ENCODE measurements at regions not wholly inside any gene's neighbourhood (a gene's known extent, or its start where the extent isn't known, plus 50 kb on each side); places are given as distances from the start of the nearest gene placed in this dataset.

DNA sequence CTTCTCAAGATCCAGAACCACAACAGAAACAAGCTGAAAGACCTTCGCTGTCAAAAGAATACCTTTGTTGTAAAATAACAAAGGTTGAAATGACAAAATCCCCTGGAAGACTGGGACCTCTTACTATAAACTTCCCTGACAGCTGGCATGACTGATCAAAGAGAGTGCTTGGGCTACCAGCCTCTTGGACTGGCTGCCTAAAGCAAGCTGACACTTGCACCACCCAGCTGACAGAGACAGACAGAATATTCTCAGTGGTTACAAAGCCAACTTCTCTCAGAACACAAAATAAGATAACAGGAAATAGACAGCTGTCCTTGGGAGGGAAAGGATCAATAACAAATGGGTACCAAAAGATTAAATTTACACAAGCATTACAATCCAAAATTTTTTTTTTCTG, 241.7 kb upstream of the SPOCK3 start:
- no peak for DNase-seq (ENCODE audit: low spot score)

GRCh38 chr4:167492007-167492406, 257.7 kb upstream of the SPOCK3 start:
- DNase-seq (ENCODE audit: low spot score) = no peak

GRCh38 chr4:167509551-167509950, 275.3 kb upstream of the SPOCK3 start:
- no peak for DNase-seq (ENCODE audit: low spot score)

- no peak for DNase-seq (ENCODE audit: low spot score)
Measured at GRCh38 chr4:167524091-167524490, 289.8 kb upstream of the SPOCK3 start.

DNA sequence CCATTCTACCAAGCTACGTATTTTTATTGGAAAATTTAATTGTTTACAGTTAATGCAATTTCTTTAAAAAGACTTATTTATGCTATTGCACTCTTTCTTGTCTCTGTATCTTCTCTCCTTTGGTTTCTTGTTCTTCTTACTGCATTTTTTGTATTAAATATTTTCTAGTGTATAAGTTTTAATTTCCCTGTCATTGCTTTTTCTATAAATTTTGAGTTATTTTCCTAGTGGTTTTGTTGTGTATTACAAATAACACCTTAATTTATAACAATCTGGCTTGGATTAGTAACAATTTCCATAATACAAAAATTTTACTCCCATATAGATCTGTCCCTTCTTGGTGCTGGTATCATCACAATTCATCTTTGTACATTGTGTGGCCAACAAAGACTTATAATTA, 303.5 kb upstream of the SPOCK3 start:
- no peak for DNase-seq (ENCODE audit: low spot score)

GRCh38 chr4:167541286-167541685, 307.0 kb upstream of the SPOCK3 start:
- DNase-seq (ENCODE audit: low spot score) = no peak

GRCh38 chr4:167544391-167544790, 310.1 kb upstream of the SPOCK3 start:
- no peak for DNase-seq (ENCODE audit: low spot score)

GRCh38 chr4:167550021-167550420, 315.7 kb upstream of the SPOCK3 start:
- DNase-seq (ENCODE audit: low spot score) = no peak

- DNase-seq (ENCODE audit: low spot score) = no peak
Measured at GRCh38 chr4:167555338-167556022, 321.2 kb upstream of the SPOCK3 start.

- no peak for DNase-seq (ENCODE audit: low spot score)
Measured at GRCh38 chr4:167578906-167579305, 344.6 kb upstream of the SPOCK3 start.

- DNase-seq (ENCODE audit: low spot score) = no peak
Measured at GRCh38 chr4:167581449-167581965, 347.2 kb upstream of the SPOCK3 start.

DNA sequence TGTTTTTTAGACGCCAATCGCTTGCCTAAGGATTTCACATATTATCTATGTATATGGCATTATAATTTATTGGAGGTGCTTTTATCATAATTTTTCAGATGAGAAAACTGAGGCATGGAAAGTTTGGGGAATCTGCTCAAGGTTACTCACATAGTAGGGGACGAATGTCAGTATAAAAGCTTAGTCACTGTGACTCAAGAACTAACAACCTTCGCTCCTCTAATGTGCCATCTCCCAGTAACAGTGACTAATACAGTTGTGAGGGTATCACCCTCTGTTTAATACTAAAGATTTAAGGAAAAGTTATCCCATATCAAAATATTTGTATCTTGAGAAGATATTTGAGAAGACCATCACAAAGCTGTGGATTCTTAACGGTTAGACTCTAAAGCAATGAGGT, 353.1 kb upstream of the SPOCK3 start:
- no peak for DNase-seq (ENCODE audit: low spot score)

DNA sequence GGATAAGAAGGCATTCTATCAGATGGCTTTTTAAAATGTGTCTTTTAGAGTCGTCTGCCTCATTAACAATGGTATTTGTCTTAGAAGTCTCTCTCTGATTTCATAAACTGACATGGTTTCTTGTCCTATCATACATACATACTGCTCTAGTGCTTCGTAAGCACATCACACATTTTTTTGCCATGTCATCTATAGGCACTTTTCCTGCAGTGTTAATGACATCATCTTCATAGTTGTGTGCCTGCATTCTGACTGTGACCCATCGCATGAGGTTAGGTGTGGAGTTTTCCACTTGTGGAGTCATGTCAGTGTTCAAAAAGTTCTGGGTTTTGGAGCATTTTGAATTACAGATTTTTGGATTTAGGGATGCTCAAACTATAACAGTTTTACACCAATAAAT, 361.6 kb upstream of the SPOCK3 start:
- DNase-seq (ENCODE audit: low spot score) = no peak

DNA sequence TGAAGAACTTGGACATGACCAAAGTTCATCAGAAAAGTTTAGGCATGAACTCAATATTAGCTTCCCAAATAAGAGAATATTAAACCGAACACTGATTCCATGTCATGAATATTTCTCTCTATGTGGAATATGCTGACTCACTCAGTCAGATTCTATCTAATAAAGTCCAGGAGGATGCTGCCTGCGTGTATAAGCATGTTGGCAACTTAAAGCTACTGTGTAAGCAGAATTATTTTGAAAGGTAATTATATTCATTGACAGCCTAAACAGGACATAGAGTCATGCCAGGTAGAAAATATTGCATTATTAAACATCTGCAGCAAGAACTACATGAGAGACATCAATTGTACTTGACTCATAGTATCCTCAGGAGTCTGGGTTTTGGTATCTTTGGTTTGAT, 367.9 kb upstream of the SPOCK3 start:
- DNase-seq (ENCODE audit: low spot score) = no peak

- DNase-seq (ENCODE audit: low spot score) = no peak
Measured at GRCh38 chr4:167606551-167606950, 372.3 kb upstream of the SPOCK3 start.

DNA sequence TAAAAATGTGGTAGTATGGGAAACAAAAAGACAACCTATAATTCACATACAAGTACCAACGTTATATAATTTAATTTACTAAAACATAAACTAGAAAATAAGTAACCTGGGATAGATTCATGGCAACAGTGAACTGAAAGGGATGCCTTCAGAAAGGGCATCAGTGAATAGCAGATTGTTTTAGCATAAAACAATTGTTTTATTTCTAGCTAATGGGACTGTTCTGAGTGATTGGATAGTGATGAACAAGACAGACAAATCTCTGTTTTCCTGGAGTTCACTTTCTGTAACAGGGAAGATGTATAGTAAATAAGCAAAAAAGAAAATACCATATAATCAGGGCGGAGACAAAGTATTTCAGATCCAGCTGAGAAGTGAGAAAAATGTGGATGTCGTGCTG, 379.1 kb upstream of the SPOCK3 start:
- peak; percentile 49 for DNase-seq (ENCODE audit: low spot score)

DNA sequence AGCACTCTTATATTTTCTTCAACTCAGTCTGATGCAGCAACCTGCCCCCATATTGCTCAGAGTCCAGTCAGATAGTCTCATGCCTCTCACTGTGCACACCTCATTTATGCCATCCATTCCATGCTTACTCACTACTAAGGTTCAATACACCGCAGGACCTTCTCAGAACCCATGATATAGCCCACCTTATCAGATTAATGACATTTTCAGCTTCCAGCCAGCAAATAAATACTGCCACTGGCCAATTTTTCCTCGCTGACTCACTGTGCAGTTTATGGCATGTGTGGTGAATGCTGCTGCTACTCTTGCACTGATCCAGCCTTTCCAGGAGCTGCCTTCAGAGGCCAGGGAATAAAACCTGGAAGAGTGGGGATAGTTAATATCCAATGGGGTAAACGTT, 380.6 kb upstream of the SPOCK3 start:
- DNase-seq (ENCODE audit: low spot score) = no peak

DNA sequence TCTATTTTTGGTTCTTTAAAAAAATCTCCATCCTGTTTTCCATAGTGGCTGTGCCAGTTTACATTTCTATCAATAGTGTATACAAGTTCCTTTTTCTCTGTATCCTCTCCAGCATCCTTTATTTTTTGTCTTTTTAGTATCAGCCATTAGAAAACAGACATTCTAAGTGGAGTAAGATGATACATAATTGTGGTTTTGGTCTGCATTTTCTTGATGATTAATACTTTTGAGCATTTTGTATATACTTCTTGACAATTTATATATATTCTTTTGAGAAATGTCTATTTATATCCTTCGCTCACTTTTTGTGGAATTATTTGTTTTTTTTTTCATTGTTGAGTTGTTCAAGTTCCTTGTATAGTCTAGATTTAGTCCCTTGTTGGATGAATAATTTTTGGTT, 382.2 kb upstream of the SPOCK3 start:
- DNase-seq (ENCODE audit: low spot score) = no peak

DNA sequence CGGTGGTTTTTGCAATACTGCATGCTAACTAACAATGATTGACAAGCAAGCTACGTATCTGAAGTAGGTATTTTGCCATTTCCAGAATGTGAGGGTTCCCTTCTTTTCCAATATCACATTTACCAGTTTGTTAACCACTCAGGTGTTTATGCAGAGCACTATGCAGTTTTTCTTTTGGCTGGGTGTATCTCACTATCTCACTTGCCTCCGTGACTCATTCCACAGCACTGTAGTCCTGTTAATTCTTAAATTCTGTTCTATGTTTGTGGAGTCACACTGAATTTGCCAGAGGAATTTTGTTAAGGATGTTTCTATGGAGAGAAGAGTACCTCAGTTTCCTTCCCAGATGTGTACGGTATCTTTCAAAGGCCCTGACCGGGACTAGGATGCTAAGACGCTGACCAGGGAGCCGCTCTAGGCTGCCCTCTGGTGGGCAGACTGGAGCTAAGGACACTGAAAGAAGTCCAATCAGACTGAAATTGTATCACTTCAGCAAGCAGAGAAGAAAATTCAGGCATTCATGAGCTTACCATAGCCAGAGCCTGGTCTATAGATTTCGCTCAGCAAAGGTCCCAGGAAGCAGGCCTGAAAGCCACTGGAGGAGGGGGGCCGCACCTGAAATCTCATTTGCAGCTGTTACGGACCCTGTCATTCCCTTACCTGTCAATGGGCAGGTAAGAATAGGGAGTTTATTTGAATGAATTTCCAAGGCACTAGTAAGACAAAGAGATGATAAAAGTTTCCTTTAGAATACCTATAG, 388.4 kb upstream of the SPOCK3 start:
- DNase-seq (ENCODE audit: low spot score) = peak; percentile 77

DNA sequence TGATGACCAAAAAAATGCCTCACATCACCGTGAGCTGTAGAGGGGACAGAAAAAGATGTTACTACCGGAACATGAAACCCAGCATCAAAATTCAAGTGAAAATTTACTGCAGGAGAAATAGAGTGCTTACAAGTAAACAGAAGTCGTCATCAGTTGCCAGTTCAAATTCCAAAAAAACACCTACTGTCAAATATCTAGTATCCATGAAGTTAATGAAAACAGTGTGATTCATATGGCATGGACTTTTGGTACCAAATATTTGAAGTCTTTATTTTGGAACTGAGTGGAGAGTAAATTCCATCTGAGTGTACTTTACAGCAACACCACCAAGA, 388.9 kb upstream of the SPOCK3 start:
- no peak for DNase-seq (ENCODE audit: low spot score)

GRCh38 chr4:167629272-167629671, 395.0 kb upstream of the SPOCK3 start:
- DNase-seq (ENCODE audit: low spot score) = no peak

DNA sequence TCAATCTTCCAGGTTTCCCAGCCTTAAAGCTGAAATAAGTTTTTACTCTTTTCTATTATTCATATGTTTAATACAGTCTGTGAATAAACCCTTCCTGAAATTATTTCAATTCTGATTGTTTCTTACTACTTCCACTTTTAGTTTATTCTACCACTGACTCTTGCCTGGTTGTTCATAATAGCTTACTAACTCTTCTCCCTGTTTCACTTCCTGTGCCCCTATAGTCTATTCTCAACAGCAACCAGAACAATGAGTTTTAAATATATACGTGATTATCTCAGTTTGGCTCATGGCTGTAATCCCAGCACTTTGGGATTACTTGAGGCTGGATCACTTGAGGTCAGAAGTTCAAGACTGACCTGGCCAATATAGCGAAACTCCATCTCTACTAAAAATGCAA, 408.0 kb upstream of the SPOCK3 start:
- no peak for DNase-seq (ENCODE audit: low spot score)

GRCh38 chr4:167645358-167645757, 411.1 kb upstream of the SPOCK3 start:
- DNase-seq (ENCODE audit: low spot score) = no peak

DNA sequence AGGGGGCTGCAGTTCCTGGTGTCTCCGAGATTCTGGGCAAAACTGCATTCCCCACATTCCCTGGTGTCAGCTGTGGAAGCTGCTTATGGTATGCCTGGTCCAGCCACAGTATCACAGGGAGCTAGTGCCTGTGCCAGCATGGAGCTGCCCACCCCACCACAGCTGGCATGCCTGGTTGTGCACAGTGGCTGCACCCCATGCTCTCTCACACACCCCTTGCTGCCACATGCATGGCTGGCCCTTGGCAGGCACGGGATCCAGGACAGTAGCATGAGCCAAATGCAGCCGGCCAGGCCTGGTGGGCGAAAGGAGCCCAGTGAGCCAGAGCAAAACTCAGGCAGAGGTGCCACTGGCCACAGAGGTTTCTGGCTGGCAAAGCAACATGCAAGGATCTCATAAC, 418.0 kb upstream of the SPOCK3 start:
- DNase-seq (ENCODE audit: low spot score) = no peak
